ENCODE measurements at regions not wholly inside any gene's neighbourhood (a gene's known extent, or its start where the extent isn't known, plus 50 kb on each side); places are given as distances from the start of the nearest gene placed in this dataset.

DNA sequence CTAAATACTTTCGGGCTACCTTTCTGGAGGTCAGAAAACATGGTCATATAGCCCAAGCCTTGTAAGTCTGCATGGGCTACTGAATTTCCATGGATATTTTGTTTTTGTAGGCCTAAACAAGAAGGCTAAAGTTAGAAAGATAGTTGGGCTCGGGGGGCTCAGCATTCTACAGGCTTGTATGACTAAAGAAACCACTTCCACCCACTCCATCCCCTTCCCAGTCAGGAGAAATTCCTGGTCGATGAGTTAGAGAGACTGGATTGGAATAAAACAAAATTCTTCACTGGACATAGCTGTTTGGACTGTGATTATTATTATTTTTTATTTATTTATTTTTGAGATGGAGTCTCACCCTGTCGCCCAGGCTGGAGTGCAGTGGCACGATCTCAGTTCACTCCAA lies 539.4 kb upstream of the TNP1 start:
- DNase-seq, result no peak

DNA sequence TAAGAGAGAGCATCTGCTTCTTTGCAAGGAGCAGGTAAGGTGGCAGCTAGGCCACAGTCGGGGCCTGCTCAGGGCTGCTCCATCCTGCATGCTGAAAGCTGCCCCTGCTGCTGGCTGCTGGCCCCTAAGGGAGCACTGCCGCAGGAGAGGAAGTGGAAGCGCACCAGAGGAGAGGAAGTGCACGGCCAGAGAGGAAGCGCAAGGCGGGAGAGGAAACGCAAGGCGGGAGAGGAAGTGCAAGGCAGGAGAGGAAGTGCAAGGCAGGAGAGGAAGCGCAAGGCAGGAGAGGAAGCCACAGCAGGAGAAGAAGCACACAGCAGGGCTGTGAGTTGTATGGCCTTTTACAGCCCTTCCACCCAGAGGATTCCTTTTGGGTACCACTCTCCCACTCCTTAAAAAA lies 539.0 kb upstream of the TNP1 start:
- no peak for DNase-seq

DNA sequence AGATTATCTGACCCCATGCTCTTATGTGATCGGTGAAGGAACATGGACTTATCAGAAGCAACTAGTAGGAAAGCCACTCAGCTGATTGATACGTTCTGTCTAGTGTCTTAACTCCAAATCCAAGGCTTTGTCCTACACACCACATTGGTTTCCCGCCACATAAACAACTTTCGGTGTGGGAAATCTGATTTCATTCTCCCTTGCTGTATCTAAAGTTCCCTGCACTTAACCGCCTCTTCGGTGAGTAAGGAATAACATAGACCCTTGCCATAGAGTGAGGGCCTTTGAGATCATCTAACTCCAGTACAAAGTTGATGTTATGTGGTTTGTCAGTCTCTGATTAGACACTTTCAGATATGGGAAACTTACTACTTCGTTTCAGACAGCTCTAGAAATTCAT lies 538.2 kb upstream of the TNP1 start:
- DNase-seq, result no peak

DNA sequence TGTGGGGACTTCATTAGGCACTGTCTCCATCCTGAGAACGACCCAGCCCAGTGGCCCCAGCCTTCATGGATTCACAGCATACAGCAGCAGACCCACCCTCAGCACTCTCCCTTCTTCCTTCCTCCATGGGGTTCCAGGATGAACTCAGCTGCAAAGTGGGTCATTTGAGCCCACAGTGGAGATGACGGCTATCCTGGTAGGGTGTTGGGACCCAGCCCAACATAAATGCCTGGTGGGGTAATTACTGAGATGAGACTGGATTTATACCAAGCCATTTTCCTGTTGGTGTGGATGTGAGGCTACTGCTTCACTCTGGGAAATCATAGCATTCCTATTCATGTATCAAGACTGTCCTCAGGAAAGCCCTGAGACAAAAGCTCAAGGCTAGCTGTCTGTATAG lies 536.7 kb upstream of the TNP1 start:
- DNase-seq, result no peak

DNA sequence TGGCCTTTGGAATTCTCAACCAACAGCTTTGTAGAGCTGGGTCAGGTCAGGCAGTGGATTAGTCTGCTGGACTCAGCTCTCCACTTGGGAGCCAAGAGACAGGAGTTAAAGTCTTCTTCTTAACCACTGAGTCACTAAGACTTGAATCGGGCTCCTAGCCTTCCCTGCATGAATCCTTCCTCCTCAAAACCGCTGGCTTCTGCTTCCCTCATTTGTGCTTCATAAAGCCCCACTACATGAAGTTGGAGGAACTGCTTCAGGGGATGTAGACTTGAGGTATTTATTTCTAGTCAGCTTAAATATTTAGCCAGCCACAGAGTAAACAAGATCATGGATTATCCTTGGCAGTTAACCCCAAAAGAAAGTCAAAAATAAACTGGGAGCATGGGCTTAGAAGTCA lies 536.3 kb upstream of the TNP1 start:
- no peak for DNase-seq

DNA sequence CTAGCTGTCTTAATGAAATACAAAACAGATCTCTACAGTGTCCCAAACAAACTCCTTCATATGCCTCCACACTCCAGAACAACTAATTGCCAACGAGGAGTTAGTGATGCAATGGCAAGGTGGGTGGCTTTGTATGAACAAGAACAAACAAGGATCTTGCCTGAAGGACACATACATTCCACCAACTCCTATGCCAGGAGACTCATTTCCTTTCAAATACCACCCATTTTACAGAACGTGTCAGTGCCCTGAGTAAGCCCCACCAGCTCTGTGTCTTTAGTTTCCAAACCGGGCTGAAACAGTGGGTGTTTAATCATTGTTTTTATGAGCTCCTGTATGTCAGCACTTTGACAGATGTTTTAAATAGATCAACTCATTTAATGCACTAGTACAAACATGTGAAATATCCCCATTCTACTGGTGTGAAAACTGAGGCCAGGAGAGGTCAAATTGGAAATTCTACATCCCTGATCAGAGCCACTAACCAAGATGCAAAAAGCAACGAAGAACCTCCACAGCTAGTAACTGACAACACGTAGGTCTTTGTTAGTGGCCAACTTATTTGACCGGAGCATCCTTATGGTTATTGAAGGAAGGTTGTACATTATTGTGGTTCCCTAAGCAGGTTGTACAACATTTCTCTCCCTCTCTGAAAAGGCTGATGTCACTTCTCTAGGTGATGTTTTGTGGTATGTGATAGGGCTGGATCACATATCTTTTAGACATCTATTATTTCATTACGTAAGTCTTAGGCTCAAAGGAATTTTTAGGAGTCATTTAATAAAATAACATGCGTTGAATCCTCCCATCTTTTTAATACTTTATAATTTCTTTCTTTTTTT lies 534.9 kb upstream of the TNP1 start:
- no peak for DNase-seq

DNA sequence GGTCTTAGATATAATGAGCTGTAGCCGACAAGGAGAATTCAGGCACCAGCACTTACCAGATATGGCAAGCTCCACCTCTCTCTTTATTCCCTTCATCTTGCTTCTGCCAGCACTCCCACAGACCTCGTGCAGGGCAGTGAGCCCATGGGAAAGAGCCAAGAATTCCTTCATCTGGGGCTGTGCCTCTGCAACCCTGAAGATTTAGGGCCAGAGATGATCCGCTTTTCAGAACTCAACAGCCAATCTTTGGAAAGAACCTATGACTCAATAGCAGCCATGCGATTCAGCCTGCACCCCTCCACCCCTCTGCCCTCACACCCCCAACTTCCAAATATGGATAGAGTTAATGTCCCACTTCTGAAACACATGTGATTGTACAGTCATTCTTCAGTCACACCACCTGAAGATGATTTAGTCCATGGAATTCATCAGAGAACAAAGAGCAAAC lies 533.7 kb upstream of the TNP1 start:
- DNase-seq, result peak; percentile 41

DNA sequence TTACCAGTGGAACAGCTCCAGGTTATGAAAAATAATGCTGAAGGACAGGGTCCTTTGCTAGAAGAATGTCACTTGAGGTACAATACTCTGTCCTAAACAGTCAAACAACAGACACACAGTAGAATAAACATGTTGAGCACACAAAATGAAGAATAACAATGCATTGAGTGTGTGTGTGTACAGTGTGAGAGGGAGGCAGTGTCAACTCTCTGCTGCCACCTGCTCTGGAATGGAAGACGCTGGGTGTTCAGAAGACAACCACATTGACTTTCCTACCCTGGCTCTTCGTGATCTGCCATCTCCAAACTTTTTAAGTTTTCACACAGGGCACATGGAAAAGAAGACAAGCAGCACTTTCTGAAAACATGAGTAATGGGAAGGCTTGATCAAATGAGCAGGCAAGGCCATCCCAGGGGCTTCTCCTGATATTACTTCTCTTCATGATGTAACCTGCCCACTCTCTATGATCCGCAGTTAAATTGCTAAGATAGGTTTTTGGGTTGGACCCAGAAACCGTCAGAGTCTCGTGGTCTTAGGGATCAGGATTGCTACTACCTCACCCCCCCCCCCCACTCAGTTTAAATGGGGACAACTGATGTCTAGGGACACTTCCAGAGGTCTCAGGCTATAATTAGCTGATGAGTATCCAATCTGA lies 533.2 kb upstream of the TNP1 start:
- no peak for DNase-seq

DNA sequence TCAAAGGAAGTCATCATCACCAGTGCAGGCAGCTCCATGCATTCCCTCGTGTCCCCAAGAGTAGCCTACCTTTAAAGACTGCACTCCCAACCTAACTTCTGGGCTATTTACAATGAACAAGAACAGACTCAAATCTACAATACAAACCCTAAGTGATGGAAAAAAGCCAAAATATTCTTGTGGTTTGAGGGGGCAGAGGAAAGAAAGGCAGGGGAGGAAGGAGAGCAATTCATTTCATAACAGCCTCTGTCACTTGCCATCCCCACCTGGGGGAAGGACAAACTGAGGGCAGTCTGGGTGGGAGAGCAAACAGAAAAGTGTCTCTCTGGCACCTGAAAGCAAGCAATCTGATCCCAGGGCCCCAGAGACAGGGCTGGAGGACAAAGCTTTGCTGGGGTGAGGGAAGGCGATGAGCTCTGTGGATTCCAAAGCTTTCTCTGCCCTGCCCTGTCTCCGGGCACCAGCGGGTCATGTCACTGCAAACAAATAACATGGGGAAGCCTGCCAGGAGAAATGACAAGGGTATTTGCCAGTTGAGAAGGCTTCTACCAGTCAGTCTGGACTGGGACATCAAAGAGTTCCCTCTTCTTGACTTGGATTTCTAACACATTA lies 528.0 kb upstream of the TNP1 start:
- no peak for DNase-seq

DNA sequence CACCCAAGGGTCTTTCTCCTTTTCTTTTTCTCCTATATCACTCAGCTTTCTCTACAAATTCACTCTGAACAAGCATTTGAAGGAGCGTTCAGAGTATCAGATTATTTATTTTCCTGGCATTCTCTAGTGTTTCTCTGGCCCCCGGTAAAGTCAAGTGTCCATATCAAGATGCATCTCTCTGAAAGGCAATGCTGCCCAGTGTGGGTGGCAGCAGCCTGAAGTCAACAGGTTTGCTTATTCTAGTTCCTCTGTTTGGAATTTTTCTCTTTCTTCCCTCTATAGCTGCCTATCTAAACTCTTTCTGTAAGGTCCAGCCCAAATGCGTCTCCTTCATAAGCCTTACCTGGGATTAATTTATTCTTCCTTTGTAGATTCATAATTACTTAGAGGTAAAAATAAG lies 526.2 kb upstream of the TNP1 start:
- DNase-seq, result no peak

DNA sequence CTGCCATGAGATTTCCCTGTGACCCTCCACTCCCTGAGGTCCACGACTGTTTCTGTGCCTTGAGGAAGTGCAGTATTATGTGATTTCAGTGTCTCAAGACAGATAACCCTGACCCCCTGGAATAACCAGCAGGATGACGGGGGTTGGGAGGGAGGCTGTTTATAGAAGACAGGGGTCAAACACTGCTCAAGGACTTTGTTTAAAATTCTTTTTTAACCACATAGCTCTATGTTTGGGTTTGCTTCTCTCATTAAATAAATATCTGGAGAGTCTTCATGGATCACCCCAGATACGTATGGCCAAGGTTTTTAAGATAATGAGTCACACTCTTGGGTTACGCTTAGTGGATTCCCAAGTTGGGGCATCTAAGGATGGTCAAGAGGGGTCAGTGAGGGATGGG lies 523.8 kb upstream of the TNP1 start:
- DNase-seq, result no peak

DNA sequence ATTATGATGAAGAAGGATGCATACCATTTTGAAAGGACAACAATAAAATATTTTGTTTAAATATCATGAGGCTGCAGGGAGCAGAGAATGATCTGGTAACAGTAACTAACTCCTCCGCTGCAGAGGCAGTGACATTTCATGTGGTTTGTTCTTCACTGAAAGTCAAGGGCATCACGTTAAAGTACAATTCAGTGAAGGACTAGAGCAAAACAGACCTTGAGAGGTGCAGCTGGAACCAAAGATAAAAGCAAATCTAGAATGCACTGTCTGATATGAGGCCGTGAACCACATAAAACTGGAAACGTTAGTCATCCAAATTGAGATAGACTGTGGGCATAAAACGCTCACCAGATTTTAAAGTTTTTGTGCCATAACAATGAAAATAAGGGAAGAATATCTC lies 522.9 kb upstream of the TNP1 start:
- no peak for DNase-seq

DNA sequence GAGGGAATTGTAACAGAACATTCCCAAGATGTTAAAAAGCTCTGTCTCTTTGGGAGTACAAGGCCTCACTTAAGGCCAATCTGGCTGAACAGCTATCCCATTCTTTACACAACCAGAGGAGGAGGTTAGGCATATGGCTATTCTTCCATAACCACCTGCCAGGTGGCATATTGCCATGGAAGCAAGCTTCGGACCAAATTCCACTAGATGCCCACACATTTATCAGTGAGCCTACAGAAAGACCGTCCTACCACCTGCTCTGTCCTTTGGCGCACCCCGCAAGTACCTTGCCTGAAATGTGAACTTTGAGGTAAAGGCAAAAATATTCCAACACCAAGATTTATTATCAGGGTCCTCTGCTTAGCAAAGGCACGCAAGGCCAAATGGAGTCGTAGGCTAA lies 519.9 kb upstream of the TNP1 start:
- DNase-seq, result no peak

DNA sequence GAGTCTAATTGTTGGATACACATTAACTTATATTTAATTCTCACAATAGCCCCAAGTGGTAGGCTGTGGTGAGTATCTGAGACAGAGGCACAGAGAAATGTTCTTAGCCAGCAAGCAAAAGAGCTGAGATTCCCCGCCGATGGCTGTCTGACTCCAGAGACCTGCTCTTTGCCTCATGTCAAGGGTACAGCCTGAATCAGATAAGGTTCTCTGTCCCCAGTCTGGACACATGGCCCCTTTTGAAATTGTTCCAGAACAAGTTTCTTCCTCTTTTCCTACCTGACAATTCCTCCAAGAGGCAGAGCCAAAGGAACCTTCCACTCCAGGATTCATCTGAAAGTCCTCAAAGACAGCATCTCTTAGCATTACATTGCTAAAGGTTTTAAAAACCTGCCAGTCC lies 512.9 kb upstream of the TNP1 start:
- DNase-seq, result no peak

DNA sequence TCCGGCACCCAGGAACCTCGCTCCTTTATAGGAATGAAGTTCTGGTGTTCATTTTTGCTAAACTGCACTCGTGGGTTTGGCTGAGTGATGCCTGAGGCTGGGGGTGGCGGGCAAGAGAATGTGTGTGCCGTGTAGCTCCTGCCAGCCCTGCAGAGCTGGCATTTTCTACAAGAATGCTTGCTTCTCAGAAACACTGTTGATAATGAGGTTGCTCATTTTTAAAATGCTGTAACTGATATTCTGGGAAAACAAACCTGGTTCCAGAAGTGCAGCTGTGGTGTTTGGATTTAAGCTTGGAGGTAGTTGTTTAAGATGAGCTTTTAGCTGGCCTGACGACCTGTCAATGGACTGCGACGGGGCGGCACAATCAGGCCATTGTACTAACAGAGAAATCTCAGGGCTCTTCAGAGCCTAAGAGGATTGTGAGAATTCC lies 511.9 kb upstream of the TNP1 start:
- DNase-seq, result no peak

DNA sequence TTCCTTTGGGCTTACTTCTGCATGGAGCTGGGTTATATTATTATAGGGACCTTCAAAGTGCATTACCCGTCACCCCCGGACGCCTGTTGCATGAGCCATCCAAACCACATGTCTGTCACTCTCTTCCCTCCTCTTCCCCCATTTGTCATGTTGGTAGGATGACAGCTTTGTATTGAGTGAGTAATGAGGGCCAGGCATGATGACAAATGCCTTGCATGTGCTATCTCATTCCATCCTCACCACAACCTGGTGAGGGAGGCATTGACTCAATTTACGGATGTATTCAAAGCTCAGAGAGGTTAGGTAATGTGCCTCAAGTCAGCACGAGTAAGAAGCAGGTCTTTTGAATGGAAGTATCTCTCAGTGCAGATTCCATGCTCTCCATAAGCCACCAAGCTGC lies 510.5 kb upstream of the TNP1 start:
- DNase-seq, result no peak

DNA sequence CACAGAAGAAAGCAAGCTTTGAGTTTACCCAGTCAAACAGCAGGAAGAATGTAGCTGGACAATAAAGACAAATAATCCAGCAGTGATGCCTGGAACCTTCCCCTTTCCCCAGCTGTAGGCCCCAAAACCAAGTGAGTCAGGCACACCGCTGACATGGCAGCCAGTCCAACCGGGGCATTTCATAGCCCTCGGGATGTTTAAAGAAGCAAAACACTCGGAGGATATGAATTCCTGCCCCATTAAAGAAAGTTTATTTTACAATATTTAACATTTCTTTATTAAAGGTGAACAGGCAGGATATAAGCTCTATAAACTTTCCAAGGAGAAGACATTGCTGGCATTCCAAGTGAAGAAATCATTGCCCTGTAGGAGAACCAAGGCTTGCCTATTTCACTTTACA lies 507.6 kb upstream of the TNP1 start:
- no peak for DNase-seq

DNA sequence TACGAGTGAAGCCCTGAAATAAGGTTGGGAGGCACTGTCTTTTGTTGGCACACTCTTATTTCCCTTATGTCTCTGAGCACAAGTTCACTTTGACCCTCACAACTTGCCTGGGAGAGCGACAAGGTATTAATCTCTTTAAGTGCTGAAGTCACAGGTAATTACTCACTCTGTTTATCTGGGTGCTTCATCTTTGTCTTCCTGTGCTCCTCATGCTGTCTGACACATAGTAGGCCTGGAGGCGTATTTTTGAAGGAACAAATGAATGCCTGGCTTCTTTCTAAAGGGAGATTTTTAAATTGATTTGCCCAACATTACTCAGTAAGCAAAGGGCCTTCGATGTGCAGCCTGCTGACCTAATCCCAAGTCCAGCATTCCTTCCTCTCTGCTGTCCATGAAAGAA lies 507.1 kb upstream of the TNP1 start:
- DNase-seq, result no peak

DNA sequence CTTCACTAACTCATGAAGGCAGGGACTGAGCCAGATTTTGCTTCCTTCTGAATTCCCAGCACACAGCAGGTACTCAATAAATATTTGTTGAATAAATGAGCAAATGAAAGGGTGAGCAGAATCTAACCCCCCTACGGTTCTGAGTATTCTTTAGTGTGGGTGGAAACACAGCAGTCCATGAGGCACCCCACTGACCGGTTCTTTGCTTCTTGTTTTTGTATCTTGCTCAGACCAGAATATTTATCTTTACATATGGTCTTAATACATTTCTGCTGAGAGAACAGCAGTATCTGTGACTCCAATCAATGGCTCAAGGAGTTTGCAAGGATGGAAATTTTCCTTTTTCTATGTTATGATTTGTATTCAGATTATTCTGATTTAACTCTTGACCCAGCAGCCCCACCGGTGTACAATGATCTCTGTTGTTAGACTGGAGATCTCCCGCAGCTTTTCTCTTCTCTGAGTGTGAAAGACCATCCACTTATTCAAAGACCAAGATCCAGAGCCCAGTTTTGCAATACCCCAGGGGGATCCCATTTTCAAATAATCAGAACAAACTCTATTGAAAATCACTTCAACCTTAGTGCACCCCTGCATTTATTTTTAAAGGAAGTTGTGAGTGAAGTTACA lies 506.5 kb upstream of the TNP1 start:
- no peak for DNase-seq

DNA sequence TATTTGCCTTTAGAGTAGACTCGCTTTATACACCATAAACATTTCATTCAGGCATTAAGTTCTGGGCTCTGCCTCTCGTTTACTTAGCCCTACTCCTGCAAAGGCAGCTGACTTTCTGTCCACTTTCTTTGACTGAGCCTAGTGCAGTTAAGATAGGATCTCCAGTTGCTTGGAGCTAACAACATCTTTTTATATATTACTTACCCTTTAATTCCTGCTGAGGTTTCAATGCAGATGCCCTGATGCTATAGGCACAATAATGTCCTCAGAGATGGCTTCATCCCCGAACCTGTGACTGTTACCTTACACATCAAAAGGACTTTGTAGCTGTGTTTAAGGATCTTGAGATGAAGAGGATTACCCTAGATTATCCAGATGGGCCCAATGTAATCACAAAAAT lies 505.8 kb upstream of the TNP1 start:
- DNase-seq, result no peak

DNA sequence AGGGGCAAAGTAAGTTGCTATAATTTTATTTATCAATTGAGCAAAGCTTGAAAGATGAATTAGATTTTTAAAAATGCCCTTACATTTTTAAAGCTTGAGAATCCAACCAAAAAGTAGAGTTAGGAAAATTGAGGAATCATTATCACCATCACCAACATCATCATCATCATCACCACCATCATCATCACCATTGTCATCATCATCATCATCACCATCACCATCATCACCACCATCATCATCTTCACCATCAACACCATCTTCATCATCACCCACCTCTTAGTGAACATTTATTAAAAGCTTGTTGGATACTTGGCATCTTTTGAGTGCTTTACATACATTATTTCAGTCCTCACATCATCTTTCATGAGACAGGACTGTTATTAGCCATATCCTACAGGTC lies 504.4 kb upstream of the TNP1 start:
- DNase-seq, result no peak

DNA sequence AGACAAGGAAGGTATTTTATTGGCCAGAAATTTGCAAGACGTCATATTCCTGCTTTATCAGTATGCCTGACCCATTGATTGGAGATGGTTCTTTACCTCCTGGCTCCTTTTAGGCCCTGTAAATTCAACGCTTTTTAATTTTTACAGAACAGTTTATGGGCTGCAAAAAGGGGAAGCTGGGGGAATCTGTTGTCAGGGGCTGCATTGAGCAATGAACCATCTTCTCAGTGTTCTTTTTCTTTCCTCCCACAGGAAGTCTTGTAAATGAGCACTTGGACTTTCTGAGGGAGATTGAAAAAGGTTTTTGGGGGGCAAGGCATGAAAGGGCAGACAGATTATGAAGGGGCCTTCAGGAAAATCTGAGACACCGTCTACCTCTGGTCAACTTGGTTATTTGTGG lies 503.6 kb upstream of the TNP1 start:
- DNase-seq, result no peak

DNA sequence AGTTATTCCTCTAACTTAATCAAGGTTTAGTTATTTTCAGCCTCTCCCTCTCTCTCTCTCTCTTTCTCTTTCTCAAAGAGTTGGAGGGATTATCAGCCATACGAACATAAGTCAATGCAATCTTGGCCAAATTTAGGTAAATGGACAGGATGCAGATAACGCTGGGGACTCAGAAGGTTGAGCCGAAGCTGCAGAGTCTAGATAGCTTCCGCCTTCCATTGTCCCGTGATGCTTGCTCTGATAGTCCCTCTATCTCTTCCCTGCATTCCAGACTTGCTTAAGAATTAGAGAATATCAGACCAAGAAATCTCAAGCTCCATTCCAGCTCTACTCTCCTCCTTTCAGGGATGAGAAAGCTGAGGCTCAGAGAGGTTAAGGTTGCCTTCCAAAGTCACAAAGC lies 502.8 kb upstream of the TNP1 start:
- no peak for DNase-seq

DNA sequence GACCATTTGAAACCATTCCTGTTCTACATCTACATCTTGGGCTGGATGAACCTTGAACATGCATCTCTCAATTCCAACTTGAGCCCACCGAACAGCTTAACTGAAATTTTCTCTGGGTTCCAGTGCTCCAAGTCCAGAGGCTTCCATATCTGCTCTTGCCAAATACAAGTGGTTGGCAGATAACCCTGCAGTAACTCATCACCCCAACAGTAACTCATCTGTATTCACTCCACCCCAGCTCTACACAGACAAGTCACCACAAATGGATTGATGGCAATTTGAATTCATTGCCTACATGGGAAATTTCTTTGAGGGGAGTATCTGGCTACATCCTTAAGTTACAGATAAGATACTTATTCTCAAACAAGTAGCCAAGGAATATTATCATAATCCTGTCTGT lies 502.4 kb upstream of the TNP1 start:
- no peak for DNase-seq
